H1 (cell line): ENCODE measurements at regions not wholly inside any gene's neighbourhood (a gene's known extent, or its start where the extent isn't known, plus 50 kb on each side); places are given as distances from the start of the nearest gene placed in this dataset.

ENCODE experiments used
- CHD2 ChIP-seq: IDR thresholded peaks from 2 replicates; pipeline ENCODE4 v1.6.1; 2012; ENCODE audit warnings: low read length, improper control_type of control experiment
- POLR2A ChIP-seq, 2 experiments: IDR thresholded peaks; 1 replicate in 1 of 2; 2 replicates in 1 of 2; pipeline ENCODE4 v1.6.1; 2011; ENCODE audit warnings: low read depth in 2 of 2, low read length in 2 of 2, mild to moderate bottlenecking in 2 of 2; ENCODE audit errors: control extremely low read depth in 1 of 2

GRCh38 chrX:114363346-114363745, 220.5 kb upstream of the HTR2C start:
- TF ChIP-seq POLR2A (IDR thresholded peaks at IDR 0.05; ENCODE audit: control extremely low read depth in 1 of 2, low read depth in 2 of 2, low read length in 2 of 2) (no peak), CHD2 (no peak)
